Fibroblast of villous mesenchyme (primary cell): ENCODE measurements at regions not wholly inside any gene's neighbourhood (a gene's known extent, or its start where the extent isn't known, plus 50 kb on each side); places are given as distances from the start of the nearest gene placed in this dataset.
"Not testable (repeated sequence)": the region's sequence is repeated elsewhere in the genome, so short reads cannot be mapped to it uniquely, and the experiment has no call there.

ENCODE experiments used
- DNase-seq: peaks from one replicate; pipeline ENCODE4 v3.0.0-alpha.2; 2010; ENCODE audit warnings: low read depth
- H3K4me3 ChIP-seq: 2 replicates; pipeline ENCODE4 v1.5.1; 2011; ENCODE audit warnings: low read depth, mild to moderate bottlenecking, low read length
- TF ChIP-seq, protein P1 (sequence below): IDR thresholded peaks from 2 replicates; pipeline ENCODE4 v1.5.1; 2012; ENCODE audit warnings: low read depth, mild to moderate bottlenecking, low read length; ENCODE audit not compliant: insufficient read depth

DNA sequence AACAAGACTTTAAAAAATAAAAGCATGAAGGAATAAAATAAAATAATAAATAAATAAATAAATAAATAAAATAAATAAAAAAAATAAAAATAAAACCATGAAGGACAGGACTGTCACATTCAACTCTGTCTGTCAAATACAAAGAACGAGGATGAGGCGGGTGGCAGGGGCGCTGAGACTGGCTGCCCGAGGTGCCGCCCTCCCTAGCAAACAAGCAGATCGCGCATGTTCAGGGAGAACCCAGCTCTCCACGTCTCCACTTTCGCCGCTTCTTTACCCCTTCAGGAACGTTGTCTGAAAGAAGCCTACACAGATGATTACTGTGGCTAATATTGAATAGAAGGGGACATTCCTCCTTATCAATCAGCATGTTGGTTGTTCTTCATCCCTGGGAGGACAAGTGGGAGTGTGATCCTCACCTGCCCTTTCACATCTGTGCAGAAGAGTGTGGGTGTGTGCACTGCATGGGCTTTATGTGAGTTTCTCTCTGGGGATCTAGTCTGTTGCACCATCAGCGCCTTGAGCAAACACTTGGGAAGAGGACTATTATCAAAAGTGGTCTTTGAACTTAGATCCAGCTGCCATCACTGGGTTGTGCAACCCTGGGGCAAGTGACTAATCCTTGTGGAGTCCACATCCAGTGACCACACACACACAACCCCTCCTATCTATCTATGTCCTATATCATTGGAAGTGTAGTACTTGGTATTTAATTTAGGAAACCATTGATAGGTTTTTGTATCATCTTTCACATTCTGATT is 399.2 kb downstream of the IRX2 start:
- H3K4me3 ChIP-seq, result no peak overlapping the region

DNA sequence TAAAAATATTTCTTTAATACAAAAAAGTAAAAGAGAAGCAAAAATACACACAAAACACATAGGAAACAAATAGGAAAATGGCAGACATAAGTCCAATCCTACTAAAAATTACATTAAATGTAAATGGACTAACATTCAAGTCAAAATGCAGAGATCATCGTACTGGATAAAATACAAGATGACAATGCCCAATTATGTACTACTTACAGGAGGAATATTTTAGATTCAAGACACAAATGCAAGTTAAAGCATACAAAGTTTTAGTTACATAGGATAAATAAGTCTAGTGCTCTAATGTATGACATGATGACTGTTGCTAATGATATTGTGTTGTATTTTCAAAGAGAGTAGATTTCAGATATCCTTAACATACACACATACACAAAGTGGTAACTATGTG is 401.7 kb downstream of the IRX2 start:
- DNase-seq, H3K4me3 ChIP-seq: not testable (repeated sequence)

More for the DNA sequence above, 399.2 kb downstream of the IRX2 start:
- TF ChIP-seq, protein P1, sequence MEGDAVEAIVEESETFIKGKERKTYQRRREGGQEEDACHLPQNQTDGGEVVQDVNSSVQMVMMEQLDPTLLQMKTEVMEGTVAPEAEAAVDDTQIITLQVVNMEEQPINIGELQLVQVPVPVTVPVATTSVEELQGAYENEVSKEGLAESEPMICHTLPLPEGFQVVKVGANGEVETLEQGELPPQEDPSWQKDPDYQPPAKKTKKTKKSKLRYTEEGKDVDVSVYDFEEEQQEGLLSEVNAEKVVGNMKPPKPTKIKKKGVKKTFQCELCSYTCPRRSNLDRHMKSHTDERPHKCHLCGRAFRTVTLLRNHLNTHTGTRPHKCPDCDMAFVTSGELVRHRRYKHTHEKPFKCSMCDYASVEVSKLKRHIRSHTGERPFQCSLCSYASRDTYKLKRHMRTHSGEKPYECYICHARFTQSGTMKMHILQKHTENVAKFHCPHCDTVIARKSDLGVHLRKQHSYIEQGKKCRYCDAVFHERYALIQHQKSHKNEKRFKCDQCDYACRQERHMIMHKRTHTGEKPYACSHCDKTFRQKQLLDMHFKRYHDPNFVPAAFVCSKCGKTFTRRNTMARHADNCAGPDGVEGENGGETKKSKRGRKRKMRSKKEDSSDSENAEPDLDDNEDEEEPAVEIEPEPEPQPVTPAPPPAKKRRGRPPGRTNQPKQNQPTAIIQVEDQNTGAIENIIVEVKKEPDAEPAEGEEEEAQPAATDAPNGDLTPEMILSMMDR, result no peak
- no peak for DNase-seq

DNA sequence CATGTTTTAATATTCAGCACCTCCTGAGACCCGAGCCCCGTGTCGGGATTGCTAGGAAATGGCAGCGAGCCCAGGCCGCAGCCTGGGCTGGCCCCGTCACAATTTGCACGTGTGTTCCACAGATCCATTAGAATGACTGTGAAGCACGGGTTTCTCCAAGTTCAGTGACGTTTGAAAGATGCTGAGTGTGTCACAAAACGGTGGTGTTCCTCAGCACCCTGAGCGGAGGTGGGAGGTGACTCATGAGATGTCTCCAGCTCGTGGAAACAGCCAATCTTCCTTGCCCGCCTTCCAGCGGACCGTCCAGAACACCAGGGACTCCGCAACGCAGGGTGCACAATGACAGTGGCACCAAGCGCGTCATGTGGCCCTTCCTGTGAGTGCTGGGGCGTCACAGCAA is 412.8 kb downstream of the IRX2 start:
- H3K4me3 ChIP-seq, result no peak overlapping the region
- TF ChIP-seq, protein P1, result no peak
- no peak for DNase-seq

DNA sequence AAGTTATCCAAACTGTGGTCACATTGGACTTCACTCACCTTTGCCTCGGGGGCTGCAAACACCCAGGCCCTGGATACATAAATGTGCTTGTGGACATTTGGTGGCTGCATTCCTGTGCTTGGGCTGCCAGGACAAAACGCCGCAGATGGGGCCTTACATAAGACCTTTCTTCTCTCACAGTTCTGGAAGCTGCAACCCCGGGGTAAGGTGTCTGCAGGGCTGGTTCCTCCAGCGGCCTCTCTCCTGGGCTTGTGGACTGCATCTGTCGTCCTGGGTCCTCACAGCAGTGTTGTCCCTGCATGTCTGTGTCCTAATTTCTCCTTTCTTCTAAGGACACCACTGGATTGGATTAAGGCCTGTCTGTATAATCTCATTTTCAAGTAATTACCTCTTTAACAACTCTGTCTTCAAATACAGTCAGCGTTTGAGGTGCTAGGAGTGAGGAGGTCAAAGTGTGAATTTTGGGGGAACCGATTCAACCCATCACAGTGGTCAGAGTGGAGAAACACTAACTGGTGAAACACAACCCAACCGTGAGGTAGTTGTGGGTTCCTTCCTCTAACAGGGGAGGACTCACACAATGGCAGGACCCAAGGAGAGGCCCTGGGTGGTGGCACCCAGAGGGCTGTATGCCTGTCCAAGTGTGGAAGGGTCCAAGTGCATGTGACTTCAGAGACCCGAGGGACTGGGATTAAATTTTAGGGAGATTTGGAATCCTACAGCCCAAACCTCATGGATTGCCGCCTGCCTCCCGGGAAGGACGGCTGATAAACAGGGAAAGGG is 415.6 kb downstream of the IRX2 start:
- TF ChIP-seq, protein P1, result no peak
- H3K4me3 ChIP-seq, result no peak overlapping the region
- DNase-seq, result no peak

DNA sequence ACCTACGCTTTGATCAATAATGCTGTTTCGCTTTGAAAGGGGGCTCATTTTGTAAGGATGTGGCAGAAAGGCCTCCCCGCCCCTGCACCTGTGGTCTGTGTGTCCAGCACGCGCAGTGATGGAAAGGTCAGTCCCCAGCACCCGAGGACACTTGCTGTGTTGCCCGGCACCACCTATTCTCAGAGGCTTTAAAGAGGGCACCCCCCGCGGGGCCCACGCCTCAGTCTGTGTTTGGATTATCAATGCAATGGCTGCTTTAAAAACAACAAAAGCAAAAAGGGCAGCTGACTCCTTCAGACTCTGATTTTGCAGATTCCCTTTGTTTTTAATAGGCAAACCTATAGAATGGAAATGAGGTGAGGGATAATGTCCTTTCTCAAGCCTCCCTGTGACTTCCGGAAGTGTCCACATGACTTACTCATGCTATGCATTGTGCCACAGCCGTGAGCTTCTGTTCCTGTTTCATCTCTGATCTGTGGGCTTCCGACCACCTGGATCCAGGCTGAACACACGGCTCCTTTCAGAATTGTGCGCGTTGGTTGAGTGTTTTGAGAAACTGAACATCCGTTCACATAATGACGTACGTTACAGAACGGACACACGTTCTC is 416.2 kb downstream of the IRX2 start:
- TF ChIP-seq, protein P1, result no peak
- no peak overlapping the region for H3K4me3 ChIP-seq
- DNase-seq, result no peak

DNA sequence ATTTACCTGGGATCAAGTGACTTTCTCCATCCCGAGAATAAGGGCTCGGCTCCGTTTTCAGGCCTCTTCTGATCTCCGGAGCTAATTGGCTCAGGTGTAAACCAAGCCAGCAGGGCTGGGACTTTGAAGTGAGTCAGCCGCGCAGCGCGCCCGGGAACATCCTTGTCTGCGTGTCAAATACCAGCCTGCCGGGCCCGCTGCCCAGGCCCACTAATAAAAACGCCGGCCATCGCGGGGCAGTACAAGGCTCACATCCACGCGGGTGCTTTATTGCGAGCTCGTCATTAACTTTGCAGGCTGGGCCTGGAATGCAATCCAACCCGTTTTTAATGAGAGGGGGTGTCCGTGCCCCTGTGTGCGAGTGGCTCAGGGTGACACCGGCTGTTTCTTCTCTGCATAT is 416.8 kb downstream of the IRX2 start:
- DNase-seq, result no peak
- H3K4me3 ChIP-seq, result no peak overlapping the region
- TF ChIP-seq, protein P1, result no peak

DNA sequence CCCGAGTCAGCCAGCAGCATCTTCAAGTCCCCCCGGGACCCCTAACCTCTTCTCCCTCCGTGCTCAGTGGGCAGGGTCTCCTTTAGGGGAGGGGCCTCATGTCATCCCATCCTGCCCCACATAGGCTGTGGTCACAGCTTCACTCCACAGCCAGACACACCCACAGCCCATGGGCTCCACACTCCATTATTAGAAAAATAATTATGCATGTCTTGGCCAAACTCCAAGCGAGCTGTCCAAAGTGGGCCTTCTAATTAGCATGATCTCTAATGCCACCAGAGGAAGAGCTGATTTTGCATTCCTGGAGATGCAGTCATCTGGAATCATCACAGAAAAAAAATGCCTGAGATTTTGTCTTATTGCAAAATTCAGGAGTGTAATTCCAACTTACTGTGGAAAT is 418.2 kb downstream of the IRX2 start:
- H3K4me3 ChIP-seq, result no peak overlapping the region
- no peak for DNase-seq
- TF ChIP-seq, protein P1, result no peak
